Skin of body (tissue), 1 donor: ENCODE measurements at regions not wholly inside any gene's neighbourhood (a gene's known extent, or its start where the extent isn't known, plus 50 kb on each side); places are given as distances from the start of the nearest gene placed in this dataset.
"Not testable (repeated sequence)": the region's sequence is repeated elsewhere in the genome, so short reads cannot be mapped to it uniquely, and the experiment has no call there.

Source experiments
- DNase-seq: peaks from one replicate; lab custom pipeline; 2025; lab: John Stamatoyannopoulos, UW

- DNase-seq, result no peak
These were observed 1127.3 kb downstream of the EPHA7 start for GRCh38 chr6:92292067-92292466.

- peak; percentile 1 for DNase-seq
These were observed 1129.5 kb downstream of the EPHA7 start for GRCh38 chr6:92289831-92290230.

GRCh38 chr6:92281571-92282076 is 1137.7 kb downstream of the EPHA7 start:
- no peak for DNase-seq

- no peak for DNase-seq
These were observed 1144.2 kb downstream of the EPHA7 start for GRCh38 chr6:92275150-92275549.

- DNase-seq, result no peak
These were observed 1144.8 kb downstream of the EPHA7 start for GRCh38 chr6:92274588-92274987.

- DNase-seq, result no peak
These were observed 1145.7 kb downstream of the EPHA7 start for GRCh38 chr6:92273694-92274093.

GRCh38 chr6:92271091-92271490 is 1148.3 kb downstream of the EPHA7 start:
- DNase-seq, result no peak

GRCh38 chr6:92270365-92270764 is 1149.0 kb downstream of the EPHA7 start:
- DNase-seq, result no peak

- no peak for DNase-seq
These were observed 1152.0 kb downstream of the EPHA7 start for GRCh38 chr6:92267335-92267734.

GRCh38 chr6:92263864-92264263 is 1155.5 kb downstream of the EPHA7 start:
- DNase-seq, result no peak

GRCh38 chr6:92259171-92259570 is 1160.2 kb downstream of the EPHA7 start:
- DNase-seq, result no peak

- no peak for DNase-seq
These were observed 1176.0 kb downstream of the EPHA7 start for GRCh38 chr6:92243315-92243714.

GRCh38 chr6:92231171-92231701 is 1188.1 kb downstream of the EPHA7 start:
- DNase-seq, result no peak

GRCh38 chr6:92219987-92220386 is 1199.4 kb downstream of the EPHA7 start:
- DNase-seq, result not testable (repeated sequence)

- no peak for DNase-seq
These were observed 1202.6 kb downstream of the EPHA7 start for GRCh38 chr6:92216717-92217116.

- no peak for DNase-seq
These were observed 1217.7 kb downstream of the EPHA7 start for GRCh38 chr6:92201618-92202017.

- DNase-seq, result no peak
These were observed 1223.0 kb downstream of the EPHA7 start for GRCh38 chr6:92196325-92196724.

GRCh38 chr6:92195796-92196195 is 1223.6 kb downstream of the EPHA7 start:
- DNase-seq, result no peak

- no peak for DNase-seq
These were observed 1231.3 kb downstream of the EPHA7 start for GRCh38 chr6:92188016-92188415.

- DNase-seq, result no peak
These were observed 1234.4 kb downstream of the EPHA7 start for GRCh38 chr6:92184933-92185332.

- no peak for DNase-seq
These were observed 1238.0 kb downstream of the EPHA7 start for GRCh38 chr6:92181347-92181746.

GRCh38 chr6:92180090-92180489 is 1239.3 kb downstream of the EPHA7 start:
- no peak for DNase-seq

GRCh38 chr6:92176666-92177065 is 1242.7 kb downstream of the EPHA7 start:
- peak; percentile 93 for DNase-seq
